SK-N-SH (cell line): ENCODE measurements at regions not wholly inside any gene's neighbourhood (a gene's known extent, or its start where the extent isn't known, plus 50 kb on each side); places are given as distances from the start of the nearest gene placed in this dataset.

Experiments used
- CTCF ChIA-PET: fragments of 300-600, 350-600 bp; formaldehyde crosslinking; extraction: SDS; loops from one replicate; lab custom pipeline; 2021; lab: Yijun Ruan, JAX
- POLR2A ChIA-PET: fragments of 350-600 bp; sonication (Branson Sonifier 250); formaldehyde crosslinking; extraction: SDS; loops from one replicate; lab custom pipeline; 2020; ENCODE audit warnings: antibody characterized with exemption, inconsistent platforms; lab: Yijun Ruan, JAX
- DNase-seq: peaks from one replicate; pipeline ENCODE4 v3.0.0; 2012
- H2AFZ ChIP-seq: fragments of 200-600 bp; sonication (generic); 2 replicates; pipeline ENCODE4 v1.8.1; 2016; ENCODE audit warnings: antibody characterized with exemption, mild to moderate bottlenecking, low read depth
- H3F3A ChIP-seq: fragments of 200-600 bp; sonication (generic); replicated peaks from 2 replicates; pipeline ENCODE3; 2016; ENCODE audit warnings: antibody characterized with exemption, mild to moderate bottlenecking; ENCODE audit not compliant: insufficient read depth
- H3K27ac ChIP-seq, 2 experiments: fragments of 200-500 bp in 1 of 2; fragments of 200-600 bp in 1 of 2; sonication (Bioruptor generic) in 1 of 2; sonication (generic), shearing (Covaris generic) in 1 of 2; 2 replicates each; pipeline versions ENCODE4 v1.5.1 to v1.6.1; 2014 to 2016; ENCODE audit warnings: low read depth in 2 of 2, inconsistent platforms in 1 of 2, low read length in 1 of 2, mild to moderate bottlenecking in 1 of 2, mixed read lengths in 1 of 2
- H3K27me3 ChIP-seq: fragments of 200-600 bp; sonication (generic), shearing (Covaris generic); 2 replicates; pipeline ENCODE4 v1.6.1; 2016; ENCODE audit warnings: mixed run types; ENCODE audit not compliant: insufficient read depth
- H3K36me3 ChIP-seq, 2 experiments: fragments of 200-500 bp in 1 of 2; fragments of 200-600 bp in 1 of 2; sonication (Bioruptor generic) in 1 of 2; sonication (generic) in 1 of 2; replicated peaks in 1 of 2; 2 replicates each; pipeline versions ENCODE3 to v1.5.1; 2014 to 2016; ENCODE audit warnings: low read length in 1 of 2, mild to moderate bottlenecking in 1 of 2; ENCODE audit not compliant: insufficient read depth in 2 of 2, control insufficient read depth in 1 of 2
- H3K4me1 ChIP-seq, 2 experiments: fragments of 200-500 bp in 1 of 2; fragments of 200-600 bp in 1 of 2; sonication (Bioruptor generic) in 1 of 2; sonication (generic), shearing (Covaris generic) in 1 of 2; 2 replicates each; pipeline versions ENCODE4 v1.5.1 to v1.6.1; 2014 to 2016; ENCODE audit warnings: low read depth in 1 of 2, low read length in 1 of 2, mixed run types in 1 of 2; ENCODE audit not compliant: insufficient read depth in 2 of 2, control insufficient read depth in 1 of 2
- H3K4me2 ChIP-seq: fragments of 200-600 bp; sonication (generic), shearing (Covaris generic); 2 replicates; pipeline ENCODE4 v1.6.1; 2017; ENCODE audit warnings: mixed run types
- H3K4me3 ChIP-seq, 2 experiments: fragments of 200-500 bp in 1 of 2; fragments of 200-600 bp in 1 of 2; sonication (Bioruptor generic) in 1 of 2; sonication (generic), shearing (Covaris generic) in 1 of 2; 2 replicates each; pipeline versions ENCODE4 v1.5.1 to v1.8.1; 2014 to 2016; ENCODE audit warnings: low read depth in 2 of 2, inconsistent platforms in 1 of 2, low read length in 1 of 2, mild to moderate bottlenecking in 1 of 2, mixed read lengths in 1 of 2, moderate library complexity in 1 of 2
- H3K79me2 ChIP-seq: fragments of 200-600 bp; sonication (generic); 2 replicates; pipeline ENCODE4 v1.8.1; 2017; ENCODE audit warnings: mild to moderate bottlenecking; ENCODE audit not compliant: insufficient read depth
- H3K9ac ChIP-seq: fragments of 200-600 bp; sonication (generic); 2 replicates; pipeline ENCODE4 v1.6.1; 2017; ENCODE audit warnings: mixed run types
- H3K9me2 ChIP-seq: fragments of 200-600 bp; sonication (generic); 2 replicates; pipeline ENCODE4 v1.6.1; 2017; ENCODE audit warnings: mixed run types
- H3K9me3 ChIP-seq: fragments of 200-600 bp; sonication (generic); 2 replicates; pipeline ENCODE4 v1.6.1; 2017; ENCODE audit warnings: mixed run types, mild to moderate bottlenecking, moderate library complexity
- H4K20me1 ChIP-seq: fragments of 200-600 bp; sonication (generic); 2 replicates; pipeline ENCODE4 v1.6.1; 2017; ENCODE audit warnings: mild to moderate bottlenecking, mixed run types; ENCODE audit not compliant: insufficient read depth
- ELF1 ChIP-seq: IDR thresholded peaks from 2 replicates; pipeline ENCODE4 v1.4.0; 2012
- FOSL2 ChIP-seq: IDR thresholded peaks from 2 replicates; pipeline ENCODE4 v1.4.0; 2012; ENCODE audit warnings: low read depth, mild to moderate bottlenecking, moderate library complexity, borderline replicate concordance
- GABPA ChIP-seq: IDR thresholded peaks from 2 replicates; pipeline ENCODE4 v1.4.0; 2012; ENCODE audit warnings: low read depth, mild to moderate bottlenecking
- NFIC ChIP-seq: IDR thresholded peaks from 2 replicates; pipeline ENCODE4 v1.4.0; 2012; ENCODE audit warnings: borderline replicate concordance
- RFX5 ChIP-seq: IDR thresholded peaks from 2 replicates; pipeline ENCODE4 v1.6.1; 2012; ENCODE audit warnings: mild to moderate bottlenecking, improper control_type of control experiment, low read length
- SMC3 ChIP-seq: IDR thresholded peaks from 2 replicates; pipeline ENCODE4 v1.6.1; 2012; ENCODE audit warnings: low read depth, low read length, improper control_type of control experiment
- TEAD4 ChIP-seq: IDR thresholded peaks from 2 replicates; pipeline ENCODE4 v1.4.0; 2012; ENCODE audit warnings: mild to moderate bottlenecking, borderline replicate concordance; ENCODE audit not compliant: insufficient read depth
- USF1 ChIP-seq: IDR thresholded peaks from 2 replicates; pipeline ENCODE4 v1.4.0; 2012; ENCODE audit warnings: low read depth, borderline replicate concordance
- USF2 ChIP-seq: fragments of 150-350 bp; IDR thresholded peaks from 2 replicates; pipeline ENCODE4 v1.6.1; 2017; ENCODE audit warnings: antibody characterized with exemption, low read length, low read depth, borderline replicate concordance
- ZBTB33 ChIP-seq: IDR thresholded peaks from 2 replicates; pipeline ENCODE4 v1.4.0; 2012; ENCODE audit warnings: low read depth, borderline replicate concordance
- WGBS: methylation state at CpG from one replicate; pipeline ENCODE4 v1.1.6; 2017; ENCODE audit warnings: low lambda C conversion rate; 5-methylcytosine and 5-hydroxymethylcytosine counted together
- TF ChIP-seq, protein P1 (sequence below): fragments of 200-600 bp; sonication (generic); IDR thresholded peaks from 2 replicates; pipeline ENCODE4 v1.6.1; 2017; ENCODE audit warnings: antibody characterized with exemption, mild to moderate bottlenecking, moderate library complexity

- no peak overlapping the region for H2AFZ ChIP-seq
- 3% methylated on average over 2 of the region's 2 CpGs for WGBS
- no peaks in the 10 kb centered on the region for H3K36me3 ChIP-seq
- H3K9me3 ChIP-seq: no peaks in the 10 kb centered on the region
- CTCF ChIA-PET: no interaction called here
- DNase-seq: no peak
- TF ChIP-seq USF2 (no peak), SMC3 (no peak), USF1 (no peak), TEAD4 (no peak), ELF1 (no peak), ZBTB33 (no peak), FOSL2 (no peak), GABPA (no peak), RFX5 (no peak)
- TF ChIP-seq, protein P1, sequence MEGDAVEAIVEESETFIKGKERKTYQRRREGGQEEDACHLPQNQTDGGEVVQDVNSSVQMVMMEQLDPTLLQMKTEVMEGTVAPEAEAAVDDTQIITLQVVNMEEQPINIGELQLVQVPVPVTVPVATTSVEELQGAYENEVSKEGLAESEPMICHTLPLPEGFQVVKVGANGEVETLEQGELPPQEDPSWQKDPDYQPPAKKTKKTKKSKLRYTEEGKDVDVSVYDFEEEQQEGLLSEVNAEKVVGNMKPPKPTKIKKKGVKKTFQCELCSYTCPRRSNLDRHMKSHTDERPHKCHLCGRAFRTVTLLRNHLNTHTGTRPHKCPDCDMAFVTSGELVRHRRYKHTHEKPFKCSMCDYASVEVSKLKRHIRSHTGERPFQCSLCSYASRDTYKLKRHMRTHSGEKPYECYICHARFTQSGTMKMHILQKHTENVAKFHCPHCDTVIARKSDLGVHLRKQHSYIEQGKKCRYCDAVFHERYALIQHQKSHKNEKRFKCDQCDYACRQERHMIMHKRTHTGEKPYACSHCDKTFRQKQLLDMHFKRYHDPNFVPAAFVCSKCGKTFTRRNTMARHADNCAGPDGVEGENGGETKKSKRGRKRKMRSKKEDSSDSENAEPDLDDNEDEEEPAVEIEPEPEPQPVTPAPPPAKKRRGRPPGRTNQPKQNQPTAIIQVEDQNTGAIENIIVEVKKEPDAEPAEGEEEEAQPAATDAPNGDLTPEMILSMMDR: no peak
- H4K20me1 ChIP-seq: no peaks in the 10 kb centered on the region
- no peak overlapping the region for H3K9ac ChIP-seq
- H3K27me3 ChIP-seq: no peaks in the 10 kb centered on the region
- H3K4me3 ChIP-seq: no peak overlapping the region
- H3K4me2 ChIP-seq: no peak overlapping the region
- H3K79me2 ChIP-seq: no peaks in the 10 kb centered on the region
- H3F3A ChIP-seq: no peaks in the 10 kb centered on the region
- H3K9me2 ChIP-seq: 0 out of 2 replicates have a peak, but pooled peaks cover 3% of the 10 kb centered on the region
- no peaks in the 10 kb centered on the region for H3K4me1 ChIP-seq
- no peak overlapping the region for H3K27ac ChIP-seq
- POLR2A ChIA-PET: no interaction called here
Observed at GRCh38 chrX:121902463-121902862, 855.1 kb downstream of the GLUD2 start.

- Histone ChIP-seq H3K4me3 (no peak overlapping the region), H2AFZ (no peak overlapping the region), H3K27me3 (no peaks in the 10 kb centered on the region), H3K4me1 (no peaks in the 10 kb centered on the region), H3K27ac (no peak overlapping the region), H3F3A (no peaks in the 10 kb centered on the region), H3K9ac (no peak overlapping the region), H3K9me3 (no peaks in the 10 kb centered on the region), H3K79me2 (no peaks in the 10 kb centered on the region), H4K20me1 (no peaks in the 10 kb centered on the region), H3K9me2 (0 out of 2 replicates have a peak, but pooled peaks cover 3% of the 10 kb centered on the region), H3K4me2 (no peak overlapping the region), H3K36me3 (no peaks in the 10 kb centered on the region)
- DNase-seq: no peak
- 19% methylated on average over 5 of the region's 7 CpGs for WGBS
- no peak for TF ChIP-seq NFIC
- CTCF ChIA-PET: interaction anchor here (0.6 kb wide), 1 partner anchor 9 kb away, joined by 3 read pairs; no protein-coding TSS in a partner anchor
- POLR2A ChIA-PET: no interaction called here
Observed at GRCh38 chrX:121903961-121904360, 856.6 kb downstream of the GLUD2 start.
